ENCODE measurements at regions not wholly inside any gene's neighbourhood (a gene's known extent, or its start where the extent isn't known, plus 50 kb on each side); places are given as distances from the start of the nearest gene placed in this dataset.

DNA sequence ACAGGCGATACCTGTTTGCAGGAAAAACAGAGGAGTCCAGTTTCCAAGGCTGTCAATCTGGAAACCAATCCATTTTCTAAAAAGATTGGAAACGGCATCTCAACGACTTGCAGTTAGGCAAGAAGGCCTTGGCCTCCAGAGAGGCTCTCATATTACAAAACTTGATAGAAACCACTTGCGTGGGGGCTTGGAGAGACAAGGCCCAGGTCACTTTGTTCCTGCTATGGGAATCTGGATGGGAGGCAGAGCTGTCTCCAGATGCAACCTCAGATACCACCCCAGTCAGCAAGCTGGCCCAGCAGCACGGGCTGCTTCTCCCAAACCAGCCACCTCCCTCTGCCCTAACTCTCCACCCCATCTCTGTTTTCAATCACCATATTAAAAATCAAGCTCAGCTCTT is 298.8 kb downstream of the TNS1 start:
- H3K4me1 Mint-ChIP-seq (ENCODE audit: low read depth) = no peaks in the 10 kb centered on the region
- H3K4me3 Mint-ChIP-seq = no peak overlapping the region
- H3K36me3 Mint-ChIP-seq = no peaks in the 10 kb centered on the region
- peaks cover 2% of the 10 kb centered on the region for H3K27me3 Mint-ChIP-seq
- no peak overlapping the region for H3K27ac Mint-ChIP-seq
- intact Hi-C loops (cut with micrococcal nuclease) = no loop called here
- POLR2A ChIA-PET = no interaction called here
- CTCF ChIA-PET = interaction anchor here (0.7 kb wide), 1 partner anchor 9 kb away, joined by 3 read pairs; no protein-coding TSS in a partner anchor
- H3K9me3 Mint-ChIP-seq = no peaks in the 10 kb centered on the region
- DNase-seq = no peak

DNA sequence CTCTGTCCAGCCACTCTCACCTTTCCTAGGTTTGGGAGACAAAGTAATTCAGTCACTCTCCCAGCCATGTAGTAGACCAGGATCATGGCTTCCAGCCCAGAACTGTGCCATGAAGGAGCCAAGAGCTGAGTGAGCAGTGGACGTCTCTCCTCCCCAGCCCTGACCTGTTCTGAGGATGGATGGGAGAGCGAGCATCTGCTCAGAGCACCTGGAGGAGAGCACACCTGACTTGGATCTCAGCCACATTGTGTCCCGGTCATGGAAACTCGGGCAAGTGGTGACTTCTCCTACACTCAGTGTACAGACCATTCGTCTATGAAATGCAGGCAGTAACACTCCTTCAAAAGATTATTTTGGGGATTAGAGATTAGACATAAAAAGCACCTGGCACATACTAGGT is 299.7 kb downstream of the TNS1 start:
- no peak overlapping the region for H3K27ac Mint-ChIP-seq
- ChIA-PET POLR2A (no interaction called here), CTCF (interaction anchor here (0.6 kb wide), 1 partner anchor 1669 kb away, joined by 3 read pairs; no protein-coding TSS in a partner anchor)
- H3K27me3 Mint-ChIP-seq = peaks cover 2% of the 10 kb centered on the region
- no peaks in the 10 kb centered on the region for H3K9me3 Mint-ChIP-seq
- H3K4me1 Mint-ChIP-seq (ENCODE audit: low read depth) = no peaks in the 10 kb centered on the region
- no peak for DNase-seq
- H3K4me3 Mint-ChIP-seq = no peak overlapping the region
- intact Hi-C loops (cut with micrococcal nuclease) = no loop called here
- no peaks in the 10 kb centered on the region for H3K36me3 Mint-ChIP-seq

DNA sequence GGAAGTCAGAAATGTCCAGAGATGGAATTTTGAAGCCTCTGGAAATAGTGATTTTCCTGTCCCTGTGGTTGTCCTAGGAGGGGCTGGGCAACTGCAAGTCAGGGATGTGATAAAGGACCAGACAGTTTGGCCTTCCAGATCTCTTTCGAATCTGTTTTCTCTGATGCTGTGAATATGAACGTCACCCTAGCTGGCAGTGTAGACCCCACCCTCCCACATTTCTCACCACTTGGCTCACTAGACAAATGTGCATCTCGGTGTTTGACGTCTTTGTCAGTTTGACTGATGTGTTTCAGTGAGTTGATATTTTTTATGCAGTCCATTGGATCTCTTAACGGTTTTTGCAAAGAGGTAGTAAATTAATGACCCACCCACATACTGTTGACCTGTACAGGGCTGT is 301.2 kb downstream of the TNS1 start:
- no peak overlapping the region for H3K4me3 Mint-ChIP-seq
- DNase-seq = no peak
- ChIA-PET CTCF (interaction anchor here (0.9 kb wide), 1 partner anchor 191 kb away, joined by 3 read pairs; no protein-coding TSS in a partner anchor), POLR2A (no interaction called here)
- peaks cover 2% of the 10 kb centered on the region for H3K27me3 Mint-ChIP-seq
- H3K4me1 Mint-ChIP-seq (ENCODE audit: low read depth) = no peaks in the 10 kb centered on the region
- no peaks in the 10 kb centered on the region for H3K9me3 Mint-ChIP-seq
- intact Hi-C loops (cut with micrococcal nuclease) = no loop called here
- H3K36me3 Mint-ChIP-seq = no peaks in the 10 kb centered on the region
- no peak overlapping the region for H3K27ac Mint-ChIP-seq

DNA sequence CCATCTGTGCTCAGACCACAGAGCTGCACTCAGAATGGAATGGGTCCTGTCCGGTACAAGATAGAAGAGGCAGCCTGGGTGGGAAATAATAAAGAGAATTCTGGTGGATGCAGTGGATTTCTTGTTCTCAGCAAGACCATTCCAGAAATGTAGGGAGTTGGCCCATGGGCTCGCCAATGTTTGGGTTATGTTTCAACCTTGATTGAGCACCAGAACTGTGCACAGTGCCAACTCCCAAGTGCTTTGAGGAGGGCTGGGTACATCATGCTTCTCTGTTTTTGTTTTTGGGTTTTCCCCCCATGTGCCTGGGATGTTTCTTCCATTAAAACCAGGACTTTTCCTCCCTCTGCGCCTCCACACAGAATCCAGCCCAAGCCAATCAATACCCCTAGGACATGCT is 304.1 kb downstream of the TNS1 start:
- H3K27ac Mint-ChIP-seq = no peak overlapping the region
- H3K36me3 Mint-ChIP-seq = no peaks in the 10 kb centered on the region
- intact Hi-C loops (cut with micrococcal nuclease) = no loop called here
- no peak overlapping the region for H3K4me3 Mint-ChIP-seq
- DNase-seq = no peak
- ChIA-PET POLR2A (no interaction called here), CTCF (no interaction called here)
- H3K4me1 Mint-ChIP-seq (ENCODE audit: low read depth) = peaks cover 3% of the 10 kb centered on the region
- H3K9me3 Mint-ChIP-seq = no peaks in the 10 kb centered on the region
- H3K27me3 Mint-ChIP-seq = peaks cover 2% of the 10 kb centered on the region

DNA sequence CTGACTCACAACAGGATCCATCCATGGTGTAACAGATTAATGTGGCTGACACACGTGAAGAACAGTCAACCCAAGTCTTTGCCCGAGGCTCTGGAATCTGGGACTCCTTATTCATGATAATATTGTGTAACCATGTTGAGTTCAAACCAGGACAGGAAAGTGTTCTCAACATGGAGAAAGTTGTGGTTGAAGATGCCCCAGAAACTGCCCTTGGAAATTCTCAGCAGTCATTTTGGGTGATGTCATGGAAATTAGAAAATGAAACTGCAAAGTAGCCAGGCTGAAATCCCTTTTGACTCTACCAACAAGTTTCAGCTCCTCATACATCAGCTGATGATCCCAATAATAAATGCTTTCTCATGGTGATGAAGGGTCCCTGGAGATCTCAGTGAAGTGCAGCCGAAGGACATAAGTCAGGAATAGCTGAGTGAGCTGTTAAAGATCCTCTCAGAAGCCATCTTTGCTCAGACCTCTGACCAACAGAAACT is 307.7 kb downstream of the TNS1 start:
- Mint-ChIP-seq H3K27me3 (peaks cover 2% of the 10 kb centered on the region), H3K4me1 (ENCODE audit: low read depth) (peaks cover 3% of the 10 kb centered on the region), H3K27ac (no peak overlapping the region), H3K36me3 (no peaks in the 10 kb centered on the region), H3K4me3 (no peak overlapping the region), H3K9me3 (no peaks in the 10 kb centered on the region)
- ChIA-PET CTCF (interaction anchor here (1.2 kb wide), 1 partner anchor 18 kb away, joined by 3 read pairs; no protein-coding TSS in a partner anchor), POLR2A (no interaction called here)
- intact Hi-C loops (cut with micrococcal nuclease) = no loop called here
- DNase-seq = no peak

DNA sequence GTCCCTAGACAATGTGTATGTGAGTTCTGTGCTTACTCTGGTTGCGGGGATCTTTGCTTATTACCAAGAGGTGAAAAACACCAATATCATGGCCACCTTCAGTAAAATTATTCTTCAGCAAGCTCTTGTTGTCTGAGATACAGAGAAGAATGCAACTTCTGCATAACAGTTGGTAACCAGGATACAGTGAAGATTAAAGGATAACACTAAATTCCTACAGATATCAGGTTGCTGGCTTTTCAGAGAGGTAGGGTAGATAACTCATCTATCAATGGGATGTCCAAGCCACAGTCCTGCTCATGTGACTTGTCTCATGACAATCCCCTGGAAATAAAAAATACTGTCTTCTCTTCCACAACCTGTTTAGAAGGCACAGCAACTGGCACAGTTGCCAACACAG is 308.5 kb downstream of the TNS1 start:
- DNase-seq = no peak
- H3K27ac Mint-ChIP-seq = no peak overlapping the region
- H3K4me1 Mint-ChIP-seq (ENCODE audit: low read depth) = peaks cover 3% of the 10 kb centered on the region
- ChIA-PET CTCF (no interaction called here), POLR2A (no interaction called here)
- H3K4me3 Mint-ChIP-seq = no peak overlapping the region
- no peaks in the 10 kb centered on the region for H3K36me3 Mint-ChIP-seq
- H3K27me3 Mint-ChIP-seq = peaks cover under 1% of the 10 kb centered on the region
- no peaks in the 10 kb centered on the region for H3K9me3 Mint-ChIP-seq
- intact Hi-C loops (cut with micrococcal nuclease) = no loop called here

DNA sequence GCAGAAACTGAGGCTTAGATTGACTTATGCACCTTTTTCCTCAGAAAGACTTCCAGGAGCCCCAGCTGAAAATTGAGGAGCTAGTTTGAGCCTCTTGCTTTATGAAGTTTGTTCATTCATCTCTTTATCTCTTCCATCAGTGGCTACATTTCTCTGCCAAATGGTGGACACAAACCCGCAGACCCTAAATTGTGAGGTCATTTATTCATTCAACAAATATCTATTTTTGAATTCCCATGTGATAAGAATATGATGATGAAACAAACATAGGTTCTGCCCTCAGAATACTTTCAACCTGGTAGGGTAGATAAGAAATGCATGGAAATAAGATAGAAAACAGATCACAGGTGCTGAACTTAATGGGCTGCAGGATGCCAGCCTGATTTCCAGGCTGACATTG is 309.4 kb downstream of the TNS1 start:
- no peaks in the 10 kb centered on the region for H3K27me3 Mint-ChIP-seq
- no peak overlapping the region for H3K27ac Mint-ChIP-seq
- H3K4me3 Mint-ChIP-seq = no peak overlapping the region
- no peak for DNase-seq
- intact Hi-C loops (cut with micrococcal nuclease) = no loop called here
- peaks cover 3% of the 10 kb centered on the region for H3K4me1 Mint-ChIP-seq (ENCODE audit: low read depth)
- ChIA-PET POLR2A (no interaction called here), CTCF (no interaction called here)
- H3K36me3 Mint-ChIP-seq = no peaks in the 10 kb centered on the region
- no peaks in the 10 kb centered on the region for H3K9me3 Mint-ChIP-seq

DNA sequence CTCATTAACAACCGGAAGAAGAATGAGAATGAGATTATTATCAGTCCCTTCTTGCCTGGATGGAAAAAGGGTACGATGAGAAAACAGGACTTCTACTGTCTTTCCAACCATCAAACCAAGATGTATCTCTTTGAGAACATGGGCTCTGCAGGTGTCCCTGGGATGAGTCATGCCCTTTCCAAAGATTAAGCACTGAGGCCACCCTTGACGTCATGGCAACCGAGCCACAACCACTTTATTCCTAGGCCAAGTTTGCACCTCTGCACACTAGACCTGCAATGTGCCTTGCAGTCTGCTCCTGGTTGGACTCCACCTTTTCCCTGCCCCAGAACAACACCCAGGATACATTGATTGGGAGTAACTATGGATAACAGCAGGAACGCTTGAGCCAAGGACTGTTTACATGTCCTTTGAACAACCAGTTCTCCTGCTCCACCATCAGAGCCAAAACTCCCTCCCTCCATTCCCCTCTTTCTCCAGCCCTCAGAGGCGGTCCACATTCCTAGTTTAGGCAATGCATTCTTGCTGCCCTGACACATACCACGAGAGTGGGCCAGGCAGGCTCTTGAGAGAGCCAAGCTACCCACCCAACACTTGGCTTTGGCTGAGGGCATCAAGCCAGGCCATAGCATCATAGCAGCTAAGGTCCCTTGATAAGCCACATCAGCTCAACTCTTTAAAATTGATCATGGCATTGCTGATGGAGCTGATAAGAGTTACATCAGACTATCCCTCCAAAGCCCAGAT is 310.7 kb downstream of the TNS1 start:
- Mint-ChIP-seq H3K9me3 (no peaks in the 10 kb centered on the region), H3K4me1 (ENCODE audit: low read depth) (peaks cover 3% of the 10 kb centered on the region), H3K27ac (no peak overlapping the region), H3K36me3 (no peaks in the 10 kb centered on the region), H3K4me3 (no peak overlapping the region), H3K27me3 (no peaks in the 10 kb centered on the region)
- DNase-seq = no peak
- intact Hi-C loops (cut with micrococcal nuclease) = no loop called here
- ChIA-PET CTCF (no interaction called here), POLR2A (no interaction called here)

DNA sequence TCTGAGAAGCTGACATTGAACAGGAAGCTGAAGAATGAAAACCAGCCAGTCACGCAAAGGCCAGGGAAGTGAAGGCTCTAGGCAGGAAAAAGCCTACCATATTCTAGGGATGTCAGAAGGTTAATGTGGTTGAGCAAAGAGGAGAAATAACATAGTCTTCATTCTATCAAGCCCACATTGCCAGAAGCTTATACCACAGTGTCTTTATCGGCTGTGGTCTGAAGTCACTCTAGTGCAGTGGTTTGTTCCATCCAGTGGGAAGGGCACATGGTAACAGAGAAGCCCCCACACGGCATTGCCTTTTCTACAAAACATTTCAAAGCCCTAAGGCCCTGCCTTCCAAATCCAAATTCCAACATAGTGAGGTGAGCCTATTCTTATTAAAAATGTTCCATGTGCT is 311.3 kb downstream of the TNS1 start:
- Mint-ChIP-seq H3K4me1 (ENCODE audit: low read depth) (peaks cover 3% of the 10 kb centered on the region), H3K27me3 (no peaks in the 10 kb centered on the region), H3K4me3 (no peak overlapping the region), H3K9me3 (no peaks in the 10 kb centered on the region), H3K27ac (no peak overlapping the region), H3K36me3 (no peaks in the 10 kb centered on the region)
- POLR2A ChIA-PET = no interaction called here
- CTCF ChIA-PET = no interaction called here
- no peak for DNase-seq
- intact Hi-C loops (cut with micrococcal nuclease) = no loop called here

DNA sequence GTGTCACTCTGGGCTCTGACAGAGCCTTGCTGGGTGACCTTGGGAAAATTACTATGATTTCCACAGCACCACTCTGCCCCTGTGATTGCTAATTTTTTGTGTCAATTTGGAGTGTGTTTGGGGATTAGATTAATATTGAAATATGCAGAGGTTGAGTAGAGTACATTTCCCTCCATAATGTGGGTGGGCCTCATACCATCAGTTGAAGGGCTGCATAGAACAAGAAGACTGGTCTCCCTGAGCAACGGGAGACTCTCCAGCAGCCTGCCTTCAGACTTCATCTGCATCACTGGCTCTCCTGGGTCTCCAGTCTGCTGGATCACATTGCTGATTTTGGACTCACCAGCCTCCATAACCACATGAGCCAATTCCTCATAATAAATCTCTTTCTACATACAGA is 313.7 kb downstream of the TNS1 start:
- no peak for DNase-seq
- intact Hi-C loops (cut with micrococcal nuclease) = no loop called here

DNA sequence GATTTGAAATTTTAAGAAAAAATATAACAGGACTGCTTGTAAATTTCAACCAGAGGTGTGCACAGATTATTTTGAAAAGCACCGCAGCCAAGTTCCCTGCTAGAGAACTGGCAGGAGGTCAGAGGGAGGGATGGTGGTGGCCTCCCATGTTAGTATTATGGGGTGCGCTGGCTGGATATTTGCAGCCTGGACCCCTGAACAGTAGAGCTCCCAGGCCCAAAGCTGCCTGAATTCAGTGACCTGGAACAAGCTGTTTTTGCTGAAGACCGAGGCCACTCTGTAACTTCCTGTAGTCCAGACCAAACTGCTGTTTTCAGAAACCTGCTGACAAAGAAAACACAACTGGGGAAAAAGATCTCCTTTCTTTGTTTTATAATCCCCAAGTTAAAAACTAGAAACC is 314.3 kb downstream of the TNS1 start:
- Mint-ChIP-seq H3K9me3 (no peaks in the 10 kb centered on the region), H3K36me3 (no peaks in the 10 kb centered on the region), H3K27ac (no peak overlapping the region), H3K4me1 (ENCODE audit: low read depth) (no peaks in the 10 kb centered on the region), H3K27me3 (no peaks in the 10 kb centered on the region), H3K4me3 (no peak overlapping the region)
- ChIA-PET POLR2A (no interaction called here), CTCF (no interaction called here)
- intact Hi-C loops (cut with micrococcal nuclease) = no loop called here
- DNase-seq = no peak

More for the DNA sequence above, 313.7 kb downstream of the TNS1 start:
- Mint-ChIP-seq H3K4me1 (ENCODE audit: low read depth) (no peaks in the 10 kb centered on the region), H3K4me3 (no peak overlapping the region), H3K27me3 (no peaks in the 10 kb centered on the region), H3K36me3 (no peaks in the 10 kb centered on the region), H3K9me3 (no peaks in the 10 kb centered on the region), H3K27ac (no peak overlapping the region)
- CTCF ChIA-PET = no interaction called here
- POLR2A ChIA-PET = no interaction called here

DNA sequence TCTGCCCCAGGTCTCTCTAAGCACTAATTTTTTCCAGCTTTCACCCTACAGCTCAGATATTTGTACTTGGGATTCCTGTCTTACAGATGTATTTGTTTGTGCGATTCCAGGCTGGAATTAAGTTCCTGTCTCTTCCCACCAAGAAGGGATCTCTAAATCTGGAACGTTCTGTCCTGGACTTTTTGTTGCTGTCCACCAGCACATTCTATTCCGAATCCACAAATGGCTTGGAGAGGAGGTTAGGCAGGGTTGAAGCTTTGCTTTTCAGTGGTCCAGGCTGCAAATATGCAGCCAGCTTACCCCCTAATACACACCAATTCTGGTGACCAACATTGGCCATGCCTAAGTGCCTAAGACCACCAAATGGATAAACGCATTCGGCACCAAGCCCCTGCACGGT is 315.0 kb downstream of the TNS1 start:
- intact Hi-C loops (cut with micrococcal nuclease) = no loop called here
- Mint-ChIP-seq H3K4me1 (ENCODE audit: low read depth) (no peaks in the 10 kb centered on the region), H3K27me3 (no peaks in the 10 kb centered on the region), H3K36me3 (no peaks in the 10 kb centered on the region), H3K27ac (no peak overlapping the region), H3K4me3 (no peak overlapping the region), H3K9me3 (no peaks in the 10 kb centered on the region)
- ChIA-PET CTCF (no interaction called here), POLR2A (no interaction called here)
- no peak for DNase-seq

DNA sequence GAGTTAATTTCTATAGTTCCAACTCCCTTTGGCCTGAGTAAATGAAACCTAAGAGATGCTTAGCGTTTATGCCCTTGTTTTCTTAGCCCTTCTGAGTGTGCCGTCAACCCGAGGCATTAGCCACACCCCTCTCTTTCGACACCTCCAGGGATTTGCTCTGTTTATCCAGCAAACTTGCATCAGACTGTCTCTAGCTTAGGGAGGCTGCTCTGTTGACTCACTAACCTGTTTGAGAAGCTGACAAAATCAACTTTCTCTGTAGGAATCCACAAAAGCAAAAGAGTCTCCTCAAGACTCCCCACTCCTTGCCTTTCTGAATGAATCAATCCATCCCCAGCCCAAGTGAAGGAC is 317.6 kb downstream of the TNS1 start:
- no peak for DNase-seq
- no peaks in the 10 kb centered on the region for H3K9me3 Mint-ChIP-seq
- CTCF ChIA-PET = interaction anchor here (1.1 kb wide), 1 partner anchor 28 kb away, joined by 3 read pairs; no protein-coding TSS in a partner anchor
- no peaks in the 10 kb centered on the region for H3K27me3 Mint-ChIP-seq
- POLR2A ChIA-PET = no interaction called here
- no peak overlapping the region for H3K4me3 Mint-ChIP-seq
- H3K27ac Mint-ChIP-seq = no peak overlapping the region
- H3K4me1 Mint-ChIP-seq (ENCODE audit: low read depth) = no peaks in the 10 kb centered on the region
- intact Hi-C loops (cut with micrococcal nuclease) = no loop called here
- H3K36me3 Mint-ChIP-seq = peaks cover 7% of the 10 kb centered on the region

All from activated CD4-positive, alpha-beta memory T cell treated with anti-CD3 and anti-CD28 coated beads for 36 hours (primary cell).